GM21447 (cell line): ENCODE measurements at regions not wholly inside any gene's neighbourhood (a gene's known extent, or its start where the extent isn't known, plus 50 kb on each side); places are given as distances from the start of the nearest gene placed in this dataset.

Experiments
- ATAC-seq: cut with Tn5 transposase; IDR thresholded peaks from one replicate; pipeline ENCODE4 v1.9.1; 2021; ENCODE audit not compliant: unreplicated experiment

DNA sequence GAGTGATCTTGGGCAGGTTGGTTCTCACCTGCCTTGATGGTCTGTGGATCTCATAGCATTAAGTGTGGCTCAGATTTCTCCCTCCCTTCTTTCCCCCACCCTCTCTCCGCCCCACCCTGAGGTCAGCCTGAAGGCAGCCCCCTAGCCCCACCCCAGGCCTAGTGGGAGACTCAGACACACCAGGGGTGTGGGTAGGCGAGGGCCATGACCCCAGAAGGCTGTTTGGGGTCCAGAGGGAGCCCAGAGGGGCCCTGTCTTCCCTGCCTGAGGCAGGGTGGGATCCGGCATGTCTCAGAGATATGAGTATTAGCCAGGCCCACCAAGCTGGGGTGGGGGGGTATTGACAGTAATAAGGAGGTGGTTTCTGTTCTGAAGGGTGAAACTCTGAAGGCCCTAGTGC lies 160.5 kb downstream of the GLI2 start:
- ATAC-seq: no peak

DNA sequence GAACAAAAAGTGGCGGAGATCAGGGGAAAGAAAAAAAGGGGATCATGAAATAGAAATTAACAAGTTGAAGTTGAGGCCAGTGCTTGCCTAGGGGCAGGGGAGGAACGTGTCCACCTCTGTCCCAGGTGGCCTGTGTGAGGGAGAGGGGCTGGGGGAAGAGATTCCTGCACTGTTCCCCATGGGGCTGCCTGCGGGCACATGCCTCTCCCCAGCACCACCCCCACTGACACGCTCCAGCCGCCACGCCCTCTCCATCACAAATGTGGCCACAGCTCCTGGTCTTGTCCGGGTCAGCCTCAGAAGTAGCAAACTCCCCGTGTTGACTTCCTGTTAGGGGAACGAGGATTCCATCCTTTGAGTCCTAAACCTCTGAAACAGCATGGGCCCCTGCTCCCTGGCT lies 161.2 kb downstream of the GLI2 start:
- no peak for ATAC-seq

DNA sequence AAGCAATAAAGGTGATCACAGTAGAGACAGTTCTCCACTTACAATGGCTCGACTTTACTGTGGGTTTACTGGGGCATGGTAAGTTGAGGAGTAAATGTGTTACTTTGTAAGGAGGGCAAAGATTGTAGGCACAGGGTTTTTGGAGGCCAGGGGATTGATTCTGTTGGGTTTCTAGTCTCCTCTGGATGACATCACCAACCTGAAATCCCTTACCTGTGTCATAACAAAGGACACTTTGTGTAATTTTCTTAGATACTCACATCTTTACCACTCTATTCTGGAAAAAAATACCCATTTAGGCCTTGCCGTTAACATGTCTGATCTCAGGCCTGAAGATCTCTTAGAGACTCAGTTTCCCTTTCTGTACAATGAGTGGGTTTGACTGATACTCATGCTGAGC lies 161.7 kb downstream of the GLI2 start:
- no peak for ATAC-seq

DNA sequence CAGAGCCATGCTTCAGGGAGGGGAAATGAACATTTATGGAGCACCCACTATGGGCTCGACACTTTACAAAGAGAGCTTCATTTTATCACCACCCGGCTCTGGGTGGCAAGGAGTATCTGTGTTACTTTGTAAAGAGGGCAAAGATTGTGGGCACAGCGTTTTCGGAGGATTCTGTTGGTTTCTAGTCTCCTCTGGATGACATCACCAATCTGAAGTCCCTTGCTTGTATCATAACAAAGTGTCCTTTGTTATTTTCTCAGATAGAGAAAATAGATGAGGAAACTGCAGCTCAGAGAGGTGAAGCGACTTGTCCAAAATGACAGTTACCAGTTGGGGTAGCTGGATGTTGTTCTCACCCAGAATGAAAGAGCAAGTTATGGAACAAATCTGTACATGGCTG lies 162.8 kb downstream of the GLI2 start:
- no peak for ATAC-seq

DNA sequence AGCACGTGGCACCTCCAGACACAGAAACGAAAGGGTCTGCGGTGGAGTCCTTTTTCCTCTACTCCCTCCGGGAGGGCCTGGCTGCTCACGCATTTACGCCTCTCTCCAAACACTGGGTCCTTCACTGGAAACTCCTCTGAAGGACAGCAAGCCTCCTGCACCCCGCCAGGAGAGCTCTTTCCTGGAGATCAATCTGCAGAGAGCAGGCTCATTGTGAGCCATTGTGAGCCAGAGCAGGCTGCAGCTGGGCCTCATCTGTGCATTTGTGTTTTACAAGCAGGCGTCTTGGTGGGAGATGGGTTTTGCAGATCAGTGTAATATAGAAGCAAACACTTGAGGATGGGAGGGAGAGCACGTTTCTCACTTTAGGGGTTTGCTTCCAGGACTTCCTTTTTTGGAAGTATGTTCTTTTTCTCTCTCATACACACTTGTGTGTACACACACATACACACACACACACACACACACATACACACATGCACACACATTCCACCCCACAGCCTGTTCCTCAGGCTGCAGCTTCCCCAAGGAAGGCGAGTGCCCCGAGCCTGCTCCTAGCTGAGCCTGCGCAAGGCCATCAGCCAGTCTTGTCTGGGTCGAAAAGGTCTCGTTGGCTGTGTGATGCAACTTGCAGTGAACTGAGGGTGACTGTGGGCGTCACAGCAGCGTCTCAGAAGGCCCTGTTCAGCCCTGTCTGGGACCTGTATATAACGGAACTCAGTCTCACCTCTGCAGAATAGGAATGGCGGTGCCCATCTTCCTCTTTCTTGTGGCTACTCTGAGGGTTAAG lies 163.5 kb downstream of the GLI2 start:
- ATAC-seq: no peak

DNA sequence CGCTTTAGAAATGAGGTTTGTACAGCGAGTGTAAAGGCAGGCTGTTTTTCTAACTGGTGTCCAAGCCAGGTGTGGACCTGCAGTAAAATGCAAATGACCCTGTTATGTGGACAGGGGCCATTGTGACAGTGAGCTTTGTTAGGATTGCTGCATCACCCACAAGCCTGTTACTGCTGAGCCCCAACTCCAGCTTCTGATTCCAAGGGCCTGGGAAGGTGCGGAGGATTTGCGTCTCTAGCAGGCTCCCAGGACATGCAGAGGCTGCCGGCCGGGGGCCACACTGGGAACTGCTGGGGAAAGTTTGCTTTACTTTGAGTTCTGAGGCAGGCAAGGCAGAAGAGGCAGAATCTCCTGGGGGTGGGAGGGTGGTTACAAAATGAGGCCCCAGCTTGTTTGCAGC lies 164.1 kb downstream of the GLI2 start:
- ATAC-seq: no peak

DNA sequence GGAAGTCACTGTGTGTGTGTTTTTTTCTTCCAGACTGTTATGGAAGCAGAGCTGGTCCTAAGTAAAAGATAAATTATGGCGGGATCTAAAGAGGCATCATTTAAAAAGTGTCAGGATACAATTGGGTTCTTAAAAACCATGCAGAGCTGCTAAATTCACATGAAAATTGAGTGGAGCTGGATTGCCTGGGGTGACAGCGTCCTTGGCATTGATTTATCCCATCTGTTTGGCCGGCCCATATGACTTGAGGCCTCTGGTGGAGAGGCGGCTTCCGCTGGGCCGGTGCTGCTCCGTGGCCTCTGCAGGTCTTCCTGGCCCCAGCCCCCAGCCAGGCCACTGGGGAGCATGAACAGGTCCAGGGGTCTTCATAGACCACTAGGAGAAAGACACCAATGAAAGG lies 165.5 kb downstream of the GLI2 start:
- ATAC-seq: no peak

DNA sequence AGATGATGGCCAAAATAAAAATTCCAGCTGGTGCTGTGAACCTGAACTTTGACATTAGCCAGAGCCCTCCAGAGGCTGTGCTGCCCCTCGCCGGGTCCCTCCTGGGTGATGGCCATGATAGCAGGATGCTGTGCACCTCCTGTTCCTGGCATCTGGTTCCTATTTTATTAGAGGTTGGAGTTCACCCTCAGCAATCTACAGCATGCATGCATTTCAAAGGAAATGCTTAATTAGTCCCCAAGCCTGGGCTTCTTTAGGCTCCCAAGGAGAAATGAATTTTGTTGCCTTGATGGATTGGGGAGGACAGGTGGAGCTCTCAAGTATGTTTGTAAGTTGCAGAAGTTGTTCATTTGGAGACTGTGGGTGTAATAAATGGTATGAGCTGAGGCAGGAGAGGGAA lies 166.9 kb downstream of the GLI2 start:
- no peak for ATAC-seq

DNA sequence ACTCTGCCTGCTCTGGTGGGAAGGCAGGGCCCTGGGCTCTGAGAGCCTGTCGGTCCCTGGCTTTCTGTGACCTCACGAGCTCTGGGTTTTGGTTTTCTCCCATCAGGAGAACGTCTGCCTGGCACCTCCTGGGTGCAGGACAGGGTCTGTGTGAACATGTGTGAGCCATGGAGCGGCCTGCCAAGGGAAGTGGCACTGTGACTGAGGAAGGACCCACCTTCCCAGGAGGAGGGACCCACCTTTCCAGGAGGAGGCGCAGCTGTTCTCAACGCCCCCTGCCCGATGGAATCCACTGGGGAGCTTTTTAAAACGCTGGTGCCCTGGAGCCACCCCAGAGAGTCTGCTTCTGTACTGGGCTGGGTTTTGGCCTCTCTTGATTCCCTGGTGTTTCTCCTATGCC lies 168.7 kb downstream of the GLI2 start:
- no peak for ATAC-seq

DNA sequence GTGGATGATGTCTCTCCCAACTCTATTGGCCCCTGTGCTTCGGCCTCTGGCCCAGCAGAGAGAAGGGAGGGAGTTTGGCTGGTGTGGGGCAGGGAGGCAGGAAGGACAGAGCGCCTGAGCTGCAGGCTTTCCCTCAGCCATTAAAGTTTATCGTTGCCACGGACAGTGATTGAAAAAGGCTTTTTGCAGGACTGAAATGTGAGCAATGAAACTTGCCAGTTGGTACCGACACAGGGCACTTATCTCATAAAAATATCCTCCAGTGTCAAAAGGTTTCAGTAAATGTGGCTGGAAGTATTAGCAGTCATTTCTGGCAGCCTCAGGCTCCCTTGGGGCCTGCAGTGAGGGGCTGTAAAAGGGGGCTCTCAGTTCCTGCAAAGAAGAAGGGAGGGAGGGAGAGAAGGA lies 169.2 kb downstream of the GLI2 start:
- ATAC-seq: no peak

DNA sequence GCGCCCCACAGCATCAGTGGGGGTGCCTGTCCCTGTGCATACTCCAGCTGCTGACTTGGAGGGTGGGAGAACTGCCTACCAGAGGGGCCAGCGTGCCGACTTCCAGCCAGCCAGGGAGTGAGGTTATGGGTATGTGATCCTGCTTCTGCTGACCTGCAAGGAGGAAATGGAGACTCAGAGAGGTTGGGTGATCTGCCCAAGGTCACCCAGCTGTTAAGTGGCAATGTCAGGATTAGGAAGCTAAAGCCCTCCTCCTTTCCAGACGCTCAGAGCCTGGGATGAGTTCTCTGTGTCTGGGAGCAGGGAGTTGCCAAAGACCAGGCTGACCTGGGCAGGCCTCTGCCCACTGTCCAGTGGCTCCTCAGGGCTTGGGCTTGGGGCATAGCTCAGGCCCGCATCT lies 169.6 kb downstream of the GLI2 start:
- ATAC-seq: no peak

DNA sequence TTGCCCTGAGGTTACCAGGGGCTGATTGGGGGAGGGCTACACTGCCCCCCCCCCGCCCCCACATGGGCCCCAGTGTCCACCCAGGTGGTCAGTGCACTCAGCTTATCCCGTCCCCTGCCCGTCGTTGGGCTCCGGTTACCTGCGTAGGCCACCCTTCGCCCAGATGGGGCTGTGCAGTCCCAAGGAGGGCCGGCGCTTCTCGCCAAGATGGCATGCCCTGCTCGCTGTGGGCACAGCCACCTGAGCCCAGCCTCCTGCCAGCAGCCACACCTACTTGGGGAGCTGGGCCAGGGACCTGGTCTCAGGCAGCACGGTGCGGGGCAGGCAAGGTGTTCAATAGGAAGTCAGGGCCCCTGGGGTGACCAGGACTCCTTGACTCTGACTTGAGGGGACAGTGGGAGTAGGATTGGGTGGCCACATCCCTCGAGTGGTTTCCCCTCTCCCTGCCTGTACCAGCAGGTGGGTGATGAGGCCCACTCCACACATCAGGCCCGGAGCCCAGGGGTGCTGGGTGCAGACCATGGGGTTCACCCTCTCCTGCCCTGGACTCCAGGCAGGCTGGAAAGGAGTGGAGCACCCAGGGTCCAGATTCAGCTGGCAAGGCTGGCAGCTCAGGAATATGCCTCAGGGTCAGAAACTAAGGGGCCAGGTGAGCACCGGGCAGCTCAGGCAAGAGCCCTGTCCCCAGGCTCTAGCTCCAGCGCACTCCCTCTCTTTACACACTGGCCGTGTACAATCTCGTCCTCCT lies 170.3 kb downstream of the GLI2 start:
- ATAC-seq: no peak

DNA sequence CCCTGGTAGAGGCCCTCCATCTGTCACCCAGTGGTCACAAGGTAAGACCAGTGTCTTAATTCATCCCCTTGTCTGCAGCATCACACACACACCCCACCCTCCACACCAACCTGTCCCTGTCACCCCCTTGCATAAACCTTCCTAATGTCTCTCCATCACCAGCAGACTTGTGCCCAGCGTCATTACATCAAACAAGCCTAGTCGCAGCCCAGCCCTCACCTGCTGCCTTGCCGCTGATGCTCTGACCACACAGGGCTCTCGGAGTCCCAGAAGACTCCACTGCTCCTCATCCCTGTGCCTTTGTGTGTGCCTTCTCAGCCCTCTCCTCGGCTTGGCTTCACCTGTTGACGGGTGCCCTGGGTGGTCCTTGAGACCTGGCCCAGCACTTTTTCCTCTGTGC lies 171.2 kb downstream of the GLI2 start:
- no peak for ATAC-seq

DNA sequence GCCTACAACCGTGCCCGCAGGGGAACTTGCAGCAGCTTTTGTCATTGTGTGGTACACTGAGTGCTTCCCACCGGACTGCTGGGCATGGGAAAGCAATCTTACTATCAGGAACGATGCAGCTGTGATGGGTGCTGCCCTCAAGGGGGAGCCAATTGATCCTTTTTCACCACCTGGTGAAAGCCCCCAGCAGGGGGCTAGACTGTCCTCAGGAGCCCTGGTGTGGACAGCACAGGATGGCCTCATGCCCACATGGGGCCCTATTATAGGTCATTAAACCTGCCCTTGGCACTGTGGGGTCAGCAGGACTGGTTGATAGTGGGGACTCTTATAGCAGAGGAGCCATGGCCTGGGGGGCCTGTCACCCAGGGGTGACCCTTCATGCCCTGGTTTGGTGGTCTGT lies 172.2 kb downstream of the GLI2 start:
- no peak for ATAC-seq

DNA sequence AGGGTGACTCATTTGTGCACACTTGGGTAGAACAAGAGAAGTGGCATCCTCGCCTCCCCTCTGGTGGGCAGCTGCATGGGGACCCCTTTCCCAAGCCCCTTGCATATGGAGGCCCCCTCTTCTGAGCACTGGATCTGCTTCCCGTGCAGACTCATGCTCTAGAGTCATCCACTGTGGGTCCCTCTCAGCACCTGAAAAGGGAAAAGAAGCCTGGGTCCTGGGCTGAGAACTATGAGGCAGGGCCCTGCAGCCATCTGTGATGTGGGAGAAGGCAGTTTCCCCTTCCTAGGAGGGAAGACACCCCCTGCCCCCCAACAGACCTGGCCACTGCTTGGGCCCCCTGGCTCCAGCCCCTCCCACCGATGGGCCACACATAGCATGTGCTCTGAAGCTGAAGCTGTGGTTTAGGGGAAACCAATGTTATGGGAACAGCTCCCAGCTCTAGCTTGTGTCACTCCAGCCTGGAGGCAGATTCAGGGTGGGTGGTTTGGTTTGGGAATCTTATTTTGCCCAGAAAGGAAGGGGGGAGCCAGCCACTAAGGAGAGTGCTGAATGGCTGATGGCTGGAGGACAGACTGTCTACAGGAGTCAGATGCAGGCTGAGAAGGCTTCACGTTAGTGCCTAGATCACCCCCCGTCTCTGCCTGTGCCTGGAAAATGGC lies 172.8 kb downstream of the GLI2 start:
- ATAC-seq: no peak

DNA sequence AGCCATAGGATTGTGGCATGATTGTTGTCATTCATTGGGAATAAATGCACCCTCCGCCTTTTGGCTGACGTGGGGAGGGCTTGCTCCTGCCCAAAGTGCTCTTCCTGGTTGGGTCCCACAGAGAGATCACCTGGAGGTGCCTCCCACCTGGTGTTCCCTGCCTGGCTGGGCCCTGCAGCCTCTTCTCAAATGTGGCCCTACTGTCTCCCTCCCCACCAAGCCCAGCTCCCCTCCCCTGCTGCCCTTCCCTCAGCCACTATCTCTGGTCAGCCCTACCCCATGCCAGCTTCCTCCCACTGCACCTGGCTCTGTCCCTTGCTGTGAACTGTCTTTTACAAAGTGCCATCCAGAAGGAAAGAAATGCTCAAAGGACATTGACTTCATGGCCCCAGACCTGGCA lies 173.4 kb downstream of the GLI2 start:
- ATAC-seq: no peak

DNA sequence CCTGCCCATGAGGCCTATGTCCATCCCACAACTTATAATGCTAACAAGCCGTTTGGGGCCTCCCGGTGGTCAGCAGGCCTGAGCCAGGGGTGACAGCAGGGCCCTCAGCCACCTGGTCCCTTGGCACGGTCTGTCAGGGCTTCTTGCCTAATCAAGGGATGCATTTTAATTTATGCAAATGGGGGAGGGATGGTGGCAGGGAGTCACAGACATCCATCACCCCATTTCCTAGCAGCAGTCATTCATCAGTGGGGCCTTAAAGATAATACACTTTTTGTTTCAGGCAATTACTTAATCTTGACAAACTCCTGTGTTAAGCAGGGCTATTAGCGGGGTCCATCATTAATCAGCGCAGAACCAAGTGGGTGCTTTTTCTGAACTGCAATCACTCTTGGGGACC lies 174.5 kb downstream of the GLI2 start:
- ATAC-seq: no peak

DNA sequence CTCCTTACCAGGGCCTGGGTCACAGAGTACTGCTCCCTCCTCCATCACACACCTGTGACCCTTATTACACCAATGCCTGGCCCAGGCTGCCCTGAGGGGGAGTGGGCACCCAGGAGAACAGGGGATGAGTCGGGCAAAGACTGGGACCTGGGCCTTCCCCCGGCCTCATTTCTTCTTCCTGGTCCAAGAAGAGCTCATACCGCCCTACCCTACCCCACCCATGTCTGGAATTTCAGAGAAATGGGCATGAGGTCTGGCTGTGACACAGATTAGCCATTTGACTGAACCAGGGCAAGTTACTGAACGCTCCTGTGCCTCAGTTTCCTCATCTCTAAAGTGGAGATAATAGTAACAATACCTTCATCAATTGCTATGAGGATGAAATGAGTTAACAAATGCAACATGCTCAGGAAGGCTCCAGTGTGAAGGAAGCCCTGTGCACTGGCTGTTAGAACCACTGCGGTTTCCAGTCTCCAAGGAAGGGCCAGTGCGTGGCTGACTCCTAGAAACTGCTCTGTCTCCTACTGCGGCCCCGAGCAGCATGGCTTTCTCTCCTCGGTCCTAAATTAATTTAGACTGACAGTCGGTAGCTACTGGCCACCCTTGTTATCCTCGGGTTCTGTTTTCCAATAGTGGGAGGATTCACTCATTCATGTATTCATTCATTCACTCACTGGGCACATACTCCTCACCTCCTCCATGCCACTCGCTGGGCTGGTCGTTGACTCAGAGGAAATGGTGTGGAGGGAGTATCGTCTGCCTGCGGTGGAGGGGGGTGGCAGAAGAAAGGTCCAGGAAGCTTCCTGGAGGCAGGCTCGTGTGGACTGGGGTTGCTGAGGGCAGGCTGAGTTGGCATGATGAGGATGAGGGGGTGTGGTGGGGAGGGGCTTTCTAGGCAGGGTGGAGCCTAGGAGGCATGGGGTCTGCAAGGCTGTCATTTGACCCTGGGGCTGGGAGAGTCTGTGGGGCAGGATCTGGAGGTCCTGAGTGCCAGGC lies 175.6 kb downstream of the GLI2 start:
- no peak for ATAC-seq

DNA sequence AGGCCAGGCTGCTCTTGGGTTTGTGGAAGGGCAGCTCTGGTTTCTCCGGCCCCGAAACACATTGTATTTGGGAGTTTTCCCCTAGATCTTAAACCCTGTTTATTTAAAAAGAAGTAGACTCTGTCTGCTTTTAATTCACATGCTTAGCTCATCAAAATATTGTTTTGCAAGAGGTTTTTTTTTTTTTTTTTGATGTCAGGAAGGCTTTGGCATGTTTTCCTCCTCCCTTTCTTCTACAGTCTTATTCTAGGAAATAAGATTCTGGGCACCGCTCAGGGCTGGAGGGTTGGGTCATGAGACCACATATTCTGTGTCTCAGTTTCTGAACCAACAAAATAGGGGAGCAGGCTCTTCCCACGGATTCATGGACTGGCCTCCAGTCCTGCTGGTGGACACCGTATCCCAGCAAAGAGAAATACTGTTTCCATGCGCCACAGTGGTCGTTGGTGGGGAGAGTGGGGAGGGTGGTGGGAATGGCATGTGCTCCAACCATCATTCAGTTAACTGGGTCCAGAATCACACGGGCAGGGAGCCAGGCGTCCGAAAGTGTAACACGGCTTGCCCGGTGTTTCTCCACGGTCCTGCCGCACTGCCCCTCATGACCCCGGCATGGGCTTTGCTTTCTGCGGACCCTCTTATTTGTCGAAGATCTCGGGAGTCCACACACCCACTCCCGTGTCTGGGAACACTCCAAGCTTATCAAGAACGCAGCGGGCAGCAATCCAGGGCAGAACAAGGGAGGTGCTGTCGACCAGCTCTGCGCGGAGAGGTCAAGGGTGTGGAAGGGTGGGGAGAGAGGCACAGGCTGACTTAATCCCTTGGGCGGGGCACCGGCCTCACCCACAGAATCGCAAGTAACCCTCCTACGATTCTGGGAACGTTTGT lies 176.7 kb downstream of the GLI2 start:
- no peak for ATAC-seq
